Astrocyte (in vitro differentiated cells and primary cell): ENCODE measurements at regions not wholly inside any gene's neighbourhood (a gene's known extent, or its start where the extent isn't known, plus 50 kb on each side); places are given as distances from the start of the nearest gene placed in this dataset.

ENCODE experiments used
- CTCF ChIP-seq: IDR thresholded peaks from 2 replicates; pipeline ENCODE4 v1.5.1; 2011; ENCODE audit warnings: low read depth, mild to moderate bottlenecking, inconsistent platforms, low read length, moderate library complexity; ENCODE audit not compliant: insufficient read depth
- EZH2 ChIP-seq: IDR thresholded peaks from 2 replicates; pipeline ENCODE4 v1.6.1; 2012; ENCODE audit warnings: mild to moderate bottlenecking, low read length, inconsistent platforms; ENCODE audit not compliant: insufficient read depth

- TF ChIP-seq CTCF = no peak
- TF ChIP-seq EZH2 = no peak
Observed at GRCh38 chr4:110982486-110982885, 359.6 kb upstream of the PITX2 start.
